Neuron (in vitro differentiated cells): ENCODE measurements at regions not wholly inside any gene's neighbourhood (a gene's known extent, or its start where the extent isn't known, plus 50 kb on each side); places are given as distances from the start of the nearest gene placed in this dataset.
"Not testable (repeated sequence)": the region's sequence is repeated elsewhere in the genome, so short reads cannot be mapped to it uniquely, and the experiment has no call there.

Experiments
- H2AFZ ChIP-seq: one replicate; pipeline ENCODE4 v1.6.1; 2013; ENCODE audit warnings: low read depth, mild to moderate bottlenecking, inconsistent platforms, low read length, moderate library complexity
- H3K27me3 ChIP-seq: one replicate; pipeline ENCODE4 v1.6.1; 2013; ENCODE audit warnings: low read length; ENCODE audit not compliant: insufficient read depth
- H3K36me3 ChIP-seq: one replicate; pipeline ENCODE4 v1.6.1; 2013; ENCODE audit warnings: low read length; ENCODE audit not compliant: insufficient read depth
- H3K4me1 ChIP-seq: one replicate; pipeline ENCODE4 v1.6.1; 2013; ENCODE audit warnings: low read length; ENCODE audit not compliant: insufficient read depth
- H3K4me3 ChIP-seq: 2 replicates; pipeline ENCODE4 v1.5.1; 2013; ENCODE audit warnings: mild to moderate bottlenecking, low read length, moderate library complexity
- H3K9me3 ChIP-seq: one replicate; pipeline ENCODE4 v1.6.1; 2013; ENCODE audit warnings: low read length

DNA sequence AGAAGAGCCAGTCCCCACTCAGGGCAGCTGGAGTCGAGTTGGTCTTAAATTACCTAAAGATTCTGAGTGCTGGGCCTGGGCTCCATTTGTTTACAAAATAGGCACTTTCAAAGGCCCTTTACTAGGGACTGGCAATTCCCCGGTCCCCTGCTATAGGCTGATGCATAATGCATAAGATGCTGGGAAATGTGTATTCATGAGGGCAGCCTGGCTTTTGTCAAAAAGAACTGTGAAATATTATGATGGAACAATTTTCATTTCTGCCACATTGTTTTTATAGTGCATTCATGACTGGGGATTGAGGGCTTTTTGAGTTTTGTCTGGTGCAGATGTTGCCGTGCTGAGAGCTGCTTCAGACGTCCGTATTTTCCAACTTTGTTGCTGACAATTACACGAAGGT lies 617.0 kb upstream of the CDH5 start:
- Histone ChIP-seq H3K4me1 (peaks cover 14% of the 10 kb centered on the region), H3K9me3 (no peaks in the 10 kb centered on the region), H3K27me3 (no peaks in the 10 kb centered on the region), H3K4me3 (peak overlapping the region; percentile 9), H2AFZ (peak overlapping the region; percentile 59), H3K36me3 (no peaks in the 10 kb centered on the region)

DNA sequence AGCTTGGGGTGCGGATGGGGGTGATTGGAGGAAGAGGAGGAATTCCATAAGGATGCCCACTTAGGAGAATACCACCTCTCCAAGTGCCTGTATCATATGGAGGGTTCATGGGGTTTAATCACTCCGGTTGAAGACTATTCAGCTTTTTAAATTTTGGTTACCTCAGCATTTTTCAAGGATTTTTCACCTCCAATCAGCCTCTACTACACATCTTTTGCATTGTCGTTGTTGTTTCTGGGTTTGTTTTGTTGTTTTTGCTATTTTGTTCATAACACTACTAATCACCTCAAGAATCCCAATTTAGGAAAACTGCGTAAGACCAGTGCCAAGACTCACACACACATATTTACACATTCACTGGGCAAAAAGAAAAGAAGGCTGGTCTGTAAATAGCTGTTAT lies 619.5 kb upstream of the CDH5 start:
- no peaks in the 10 kb centered on the region for H3K27me3 ChIP-seq
- no peak overlapping the region for H3K4me3 ChIP-seq
- H3K9me3 ChIP-seq, result no peaks in the 10 kb centered on the region
- no peak overlapping the region for H2AFZ ChIP-seq
- peaks cover 14% of the 10 kb centered on the region for H3K4me1 ChIP-seq
- H3K36me3 ChIP-seq, result no peaks in the 10 kb centered on the region

DNA sequence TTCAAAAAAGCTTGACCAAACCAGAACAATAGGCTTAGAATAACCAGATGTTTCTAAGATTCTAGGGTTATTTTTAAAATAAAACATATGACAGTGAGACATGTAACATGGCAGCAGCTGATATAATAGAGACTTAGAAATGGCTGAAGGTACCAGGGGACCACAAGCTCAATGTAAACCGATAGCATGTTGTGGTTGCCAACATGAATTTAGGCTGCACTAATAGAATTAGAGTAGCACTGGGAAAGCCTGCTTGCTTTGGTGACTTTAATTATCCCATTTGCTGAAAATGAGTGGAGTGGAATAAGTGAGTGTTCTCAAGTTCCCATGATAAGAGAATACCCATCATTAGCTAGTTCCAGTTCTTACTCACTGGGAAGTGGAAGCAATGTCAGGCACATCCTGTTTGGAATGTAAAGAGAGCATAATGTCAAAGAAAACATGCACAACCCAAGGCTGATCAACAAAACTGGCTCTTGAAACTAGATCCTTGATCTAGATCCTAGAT lies 621.2 kb upstream of the CDH5 start:
- H3K4me1 ChIP-seq, result peaks cover 14% of the 10 kb centered on the region
- no peak overlapping the region for H3K4me3 ChIP-seq
- H3K36me3 ChIP-seq, result no peaks in the 10 kb centered on the region
- H3K9me3 ChIP-seq, result no peaks in the 10 kb centered on the region
- H2AFZ ChIP-seq, result no peak overlapping the region
- no peaks in the 10 kb centered on the region for H3K27me3 ChIP-seq

DNA sequence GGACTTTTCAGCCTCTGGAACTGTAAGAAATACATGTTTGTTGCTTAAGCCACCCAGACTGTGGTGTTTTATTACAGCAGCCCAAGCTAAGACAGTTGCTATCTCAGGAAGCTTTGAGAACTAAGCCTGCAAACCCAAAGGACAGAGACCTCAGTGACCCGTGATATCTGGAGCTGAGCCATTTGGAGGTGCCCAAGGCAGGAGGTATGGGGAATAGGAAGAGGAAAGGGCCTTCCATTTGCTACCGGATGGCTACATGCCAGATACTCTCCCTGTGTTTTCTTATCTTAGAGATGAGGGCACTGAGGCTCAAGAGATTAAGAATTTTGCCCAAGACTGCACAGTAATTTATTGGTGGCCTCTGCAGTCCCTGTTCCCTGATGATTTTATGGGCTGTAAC lies 622.1 kb upstream of the CDH5 start:
- H3K4me3 ChIP-seq, result no peak overlapping the region
- no peaks in the 10 kb centered on the region for H3K36me3 ChIP-seq
- no peak overlapping the region for H2AFZ ChIP-seq
- H3K27me3 ChIP-seq, result no peaks in the 10 kb centered on the region
- H3K9me3 ChIP-seq, result no peaks in the 10 kb centered on the region
- peaks cover 7% of the 10 kb centered on the region for H3K4me1 ChIP-seq

DNA sequence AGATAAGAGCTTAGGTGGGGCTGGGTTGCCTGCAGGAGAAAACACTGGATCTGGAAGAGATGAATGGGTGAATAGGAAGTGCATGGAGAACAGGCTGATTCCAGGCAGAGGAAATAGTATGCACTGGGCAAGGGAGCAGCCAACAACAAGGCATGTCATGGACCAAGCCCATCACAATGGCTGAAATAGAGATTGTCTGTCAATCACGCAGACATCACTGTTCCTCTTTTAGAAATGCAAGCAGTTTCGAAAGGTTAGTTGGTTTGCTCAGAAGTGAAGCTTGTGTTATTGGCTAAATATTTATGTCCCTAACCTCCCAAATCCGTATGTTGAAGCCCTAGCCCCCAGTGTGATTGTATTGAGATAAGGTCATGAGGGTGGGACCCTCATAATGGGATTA lies 621.7 kb upstream of the CDH11 start:
- Histone ChIP-seq H3K9me3 (no peaks in the 10 kb centered on the region), H3K4me1 (no peaks in the 10 kb centered on the region), H3K36me3 (no peaks in the 10 kb centered on the region), H3K27me3 (no peaks in the 10 kb centered on the region), H3K4me3 (no peak overlapping the region), H2AFZ (no peak overlapping the region)

DNA sequence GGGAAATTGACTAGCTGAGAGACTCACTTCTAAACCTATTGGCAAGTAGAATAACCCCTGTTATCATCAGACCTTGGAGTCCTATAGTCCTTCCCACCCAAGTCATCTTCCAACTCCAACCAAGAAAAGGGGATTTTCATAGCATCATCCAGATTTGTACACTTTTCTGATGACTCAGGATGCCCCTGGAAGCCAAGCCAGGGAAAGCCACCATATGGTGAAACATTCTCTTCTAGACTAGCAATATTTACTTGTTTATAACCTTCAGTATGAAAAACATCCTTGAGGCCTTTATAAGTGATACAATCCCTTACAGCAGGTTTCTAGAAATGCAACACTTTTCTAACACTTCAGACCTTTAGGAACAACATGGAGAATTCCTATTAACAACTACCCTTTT lies 618.8 kb upstream of the CDH11 start:
- Histone ChIP-seq H3K27me3 (no peaks in the 10 kb centered on the region), H3K9me3 (no peaks in the 10 kb centered on the region), H3K36me3 (no peaks in the 10 kb centered on the region), H2AFZ (no peak overlapping the region), H3K4me3 (no peak overlapping the region), H3K4me1 (no peaks in the 10 kb centered on the region)

DNA sequence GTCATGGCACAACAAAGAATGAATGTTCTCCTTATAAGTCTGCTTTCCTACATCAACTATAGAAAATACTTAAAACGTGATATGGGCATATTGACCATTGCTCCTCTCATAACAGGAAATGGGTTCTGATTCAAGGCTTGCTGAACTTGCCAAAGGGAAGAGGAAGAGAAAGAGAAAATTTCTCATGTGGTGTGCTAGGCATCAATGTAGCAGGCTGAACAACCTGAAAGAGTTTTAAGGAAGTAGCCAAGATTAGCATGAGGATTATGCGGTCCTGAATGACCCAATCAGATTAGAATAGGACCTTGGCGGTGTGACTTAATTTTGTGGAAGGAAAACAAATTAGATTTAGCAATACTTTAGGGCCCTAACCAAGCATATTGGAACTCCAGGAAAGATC lies 617.7 kb upstream of the CDH11 start:
- H3K4me1 ChIP-seq, result no peaks in the 10 kb centered on the region
- H3K27me3 ChIP-seq, result no peaks in the 10 kb centered on the region
- no peak overlapping the region for H3K4me3 ChIP-seq
- no peak overlapping the region for H2AFZ ChIP-seq
- no peaks in the 10 kb centered on the region for H3K9me3 ChIP-seq
- H3K36me3 ChIP-seq, result no peaks in the 10 kb centered on the region

DNA sequence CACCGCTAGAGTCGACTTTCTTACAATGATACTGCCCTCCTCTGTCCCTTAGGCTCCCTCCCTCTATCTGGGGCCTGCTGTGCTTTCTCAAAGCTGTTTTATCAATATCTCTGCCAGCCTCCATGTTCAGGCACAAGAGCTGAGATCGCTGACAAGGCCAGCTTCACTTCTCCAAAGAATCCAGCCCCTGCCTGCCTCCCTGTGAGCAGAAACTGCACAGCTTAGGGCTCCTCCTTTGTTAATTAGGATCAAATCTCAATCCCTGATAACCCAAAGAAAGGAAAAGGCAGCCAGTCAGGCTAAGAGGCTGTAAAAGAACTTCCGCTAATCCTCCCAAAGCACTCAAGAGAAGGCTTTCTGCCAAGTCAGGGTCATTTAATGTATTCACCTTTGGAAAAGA lies 616.0 kb upstream of the CDH11 start:
- no peaks in the 10 kb centered on the region for H3K9me3 ChIP-seq
- H3K27me3 ChIP-seq, result no peaks in the 10 kb centered on the region
- H2AFZ ChIP-seq, result no peak overlapping the region
- no peaks in the 10 kb centered on the region for H3K4me1 ChIP-seq
- no peaks in the 10 kb centered on the region for H3K36me3 ChIP-seq
- H3K4me3 ChIP-seq, result no peak overlapping the region

DNA sequence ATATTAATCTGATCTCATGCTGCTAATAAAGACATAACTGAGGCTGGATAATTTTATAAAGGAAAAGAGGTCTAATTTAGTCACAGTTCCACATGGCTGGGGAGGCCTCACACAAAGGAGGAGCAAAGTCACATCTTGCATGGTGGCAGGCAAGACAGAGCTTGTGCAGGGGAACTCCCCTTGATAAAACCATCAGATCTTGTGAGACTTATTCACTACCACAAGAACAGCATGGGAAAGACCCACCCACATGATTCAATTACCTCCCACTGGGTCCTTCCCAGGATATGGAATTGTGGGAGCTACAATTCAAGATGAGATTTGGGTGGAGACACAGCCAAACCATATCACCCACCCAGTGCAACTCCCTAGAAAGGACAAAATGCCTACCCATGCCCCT lies 613.8 kb upstream of the CDH11 start:
- not testable (repeated sequence) for H3K4me3 ChIP-seq, H3K9me3 ChIP-seq, H3K27me3 ChIP-seq, H2AFZ ChIP-seq, H3K36me3 ChIP-seq, H3K4me1 ChIP-seq

DNA sequence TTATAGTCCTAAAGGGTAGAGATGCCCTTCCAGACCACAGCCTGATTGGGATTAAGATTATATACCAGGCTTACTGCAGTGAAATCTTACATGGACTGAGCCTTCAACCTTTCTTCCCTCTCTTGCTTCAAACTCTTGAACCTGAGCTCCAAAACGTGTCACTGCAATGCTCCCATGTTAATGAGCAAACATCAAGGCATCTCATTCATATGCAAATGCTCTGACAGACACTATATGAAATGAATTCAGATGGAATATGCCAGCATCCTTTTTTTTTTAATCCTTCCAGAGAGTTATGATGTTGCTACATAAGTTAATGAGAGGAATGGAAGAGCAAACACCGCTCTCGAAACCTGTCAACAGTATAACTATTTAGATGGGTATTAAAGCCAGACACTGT lies 611.9 kb upstream of the CDH11 start:
- Histone ChIP-seq H3K4me1 (no peaks in the 10 kb centered on the region), H2AFZ (no peak overlapping the region), H3K9me3 (no peaks in the 10 kb centered on the region), H3K27me3 (no peaks in the 10 kb centered on the region), H3K36me3 (no peaks in the 10 kb centered on the region), H3K4me3 (no peak overlapping the region)

DNA sequence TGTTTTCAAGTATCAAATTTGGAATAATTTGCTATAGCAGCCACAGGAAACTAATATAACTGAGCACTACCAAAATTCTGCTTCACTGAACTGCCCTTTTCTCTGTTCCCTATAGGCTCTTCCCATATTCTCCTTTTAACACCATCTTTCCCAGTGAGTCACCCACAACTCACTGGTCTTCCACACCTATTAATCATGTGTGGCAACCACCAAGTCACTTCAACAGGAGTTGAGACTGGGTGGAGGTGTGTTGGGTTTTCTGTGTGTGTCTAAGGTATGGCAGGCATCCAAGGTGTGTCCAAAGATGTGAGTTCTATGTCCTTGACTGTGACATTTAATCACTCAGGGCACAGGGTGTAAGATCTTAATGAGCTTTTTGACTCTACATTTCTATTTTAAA lies 610.0 kb upstream of the CDH11 start:
- Histone ChIP-seq H2AFZ (no peak overlapping the region), H3K9me3 (no peaks in the 10 kb centered on the region), H3K4me3 (no peak overlapping the region), H3K4me1 (no peaks in the 10 kb centered on the region), H3K27me3 (no peaks in the 10 kb centered on the region), H3K36me3 (no peaks in the 10 kb centered on the region)

DNA sequence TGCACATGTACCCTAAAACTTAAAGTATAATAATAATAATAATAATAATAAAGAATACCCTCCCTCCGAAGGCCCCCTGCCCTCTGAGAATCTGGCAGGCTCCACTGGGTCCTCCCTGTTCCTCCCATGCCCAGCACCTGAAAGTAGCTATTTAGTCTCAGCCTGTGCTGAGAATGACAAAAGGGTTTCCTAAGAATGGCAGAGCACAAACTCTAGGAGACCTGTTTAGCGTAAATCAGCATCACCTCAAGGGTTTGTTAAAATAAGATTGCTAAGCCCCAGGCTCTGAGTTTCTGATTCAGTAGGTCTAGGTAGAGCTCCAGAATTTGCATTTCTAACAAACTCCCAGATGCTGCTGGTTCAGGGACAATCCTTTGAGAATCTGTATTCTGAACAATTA lies 606.8 kb upstream of the CDH11 start:
- Histone ChIP-seq H2AFZ (no peak overlapping the region), H3K27me3 (no peaks in the 10 kb centered on the region), H3K36me3 (no peaks in the 10 kb centered on the region), H3K9me3 (no peaks in the 10 kb centered on the region), H3K4me3 (no peak overlapping the region), H3K4me1 (no peaks in the 10 kb centered on the region)

DNA sequence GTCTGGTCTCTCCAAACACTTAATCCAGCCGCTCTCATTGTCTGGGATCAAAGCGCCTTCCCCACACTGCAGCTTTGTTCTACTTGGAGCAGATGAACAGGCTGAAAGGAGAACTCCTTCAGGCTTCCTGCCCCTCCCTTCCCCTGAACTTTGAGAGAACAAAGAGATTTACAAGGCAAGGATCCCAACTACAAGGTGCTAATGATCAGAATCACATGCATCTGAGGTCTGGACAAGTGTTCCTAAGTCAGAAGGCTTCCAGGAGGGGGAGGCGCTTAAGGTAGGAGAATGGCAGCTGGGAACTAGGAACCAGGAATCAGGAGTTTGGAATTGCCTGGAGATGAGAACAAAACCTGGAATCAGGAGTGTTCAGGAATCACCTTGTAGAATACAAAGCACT lies 606.3 kb upstream of the CDH11 start:
- H2AFZ ChIP-seq, result no peak overlapping the region
- no peak overlapping the region for H3K4me3 ChIP-seq
- H3K27me3 ChIP-seq, result no peaks in the 10 kb centered on the region

DNA sequence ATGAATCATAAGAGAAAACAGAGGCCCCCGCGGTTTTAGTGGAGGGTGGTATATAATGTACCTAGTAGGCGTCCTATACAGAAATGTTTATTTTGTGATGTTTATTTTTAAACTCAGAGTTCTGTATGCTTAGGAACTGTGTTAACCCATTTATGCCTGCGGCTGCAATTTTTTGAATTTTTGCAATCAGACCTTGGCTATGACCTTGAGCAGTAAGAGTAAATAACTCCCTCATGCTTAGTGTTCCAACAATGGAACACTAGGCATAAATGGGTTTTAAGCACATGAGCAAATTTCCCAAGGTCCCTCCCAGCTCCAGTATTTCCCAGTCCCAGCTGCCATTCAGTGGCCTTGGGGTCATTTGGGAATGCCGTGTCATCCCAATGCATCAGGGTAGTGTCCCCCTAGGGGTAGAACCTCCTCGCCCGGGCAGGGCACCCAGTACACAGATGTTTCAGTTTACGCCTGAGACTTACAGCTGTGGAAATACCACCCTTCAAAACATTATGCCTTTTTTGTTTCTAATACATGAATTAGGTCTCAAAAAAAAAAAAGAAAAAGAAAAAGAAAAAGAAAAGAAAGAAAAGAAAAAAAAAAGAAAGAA lies 605.8 kb upstream of the CDH11 start:
- Histone ChIP-seq H3K4me1 (no peaks in the 10 kb centered on the region), H3K36me3 (no peaks in the 10 kb centered on the region), H3K27me3 (no peaks in the 10 kb centered on the region), H2AFZ (no peak overlapping the region), H3K4me3 (no peak overlapping the region), H3K9me3 (no peaks in the 10 kb centered on the region)

More for the DNA sequence above, 606.3 kb upstream of the CDH11 start:
- no peaks in the 10 kb centered on the region for H3K36me3 ChIP-seq
- no peaks in the 10 kb centered on the region for H3K9me3 ChIP-seq
- H3K4me1 ChIP-seq, result no peaks in the 10 kb centered on the region
